HL-60 (cell line): ENCODE measurements at regions not wholly inside any gene's neighbourhood (a gene's known extent, or its start where the extent isn't known, plus 50 kb on each side); places are given as distances from the start of the nearest gene placed in this dataset.
"Not testable (repeated sequence)": the region's sequence is repeated elsewhere in the genome, so short reads cannot be mapped to it uniquely, and the experiment has no call there.

Experiments used
- DNase-seq, 2 experiments: peaks; one replicate each; pipeline ENCODE4 v3.0.0-alpha.2; 2010 to 2020; ENCODE audit warnings: low read depth in 1 of 2, low spot score in 1 of 2
- H3K27ac ChIP-seq: fragments of 250-450 bp; sonication (Bioruptor Pico); replicated peaks from 2 replicates; pipeline ENCODE4 v1.5.1; 2020; ENCODE audit warnings: mild to moderate bottlenecking, moderate library complexity
- H3K27me3 ChIP-seq: fragments of 250-450 bp; sonication (Bioruptor Pico); 2 replicates; pipeline ENCODE4 v1.5.1; 2021; ENCODE audit warnings: mild to moderate bottlenecking, moderate library complexity; ENCODE audit not compliant: insufficient read depth, poor library complexity, severe bottlenecking
- H3K4me3 ChIP-seq: replicated peaks from 2 replicates; pipeline ENCODE4 v1.5.1; 2011; ENCODE audit warnings: mild to moderate bottlenecking, control low read depth, low read length; ENCODE audit not compliant: insufficient read depth
- GABPA ChIP-seq: IDR thresholded peaks from 2 replicates; pipeline ENCODE4 v1.6.1; 2012; ENCODE audit warnings: low read depth
- POLR2AphosphoS5 ChIP-seq: IDR thresholded peaks from 2 replicates; pipeline ENCODE4 v1.6.1; 2012; ENCODE audit warnings: low read depth
- SPI1 ChIP-seq: IDR thresholded peaks from 2 replicates; pipeline ENCODE4 v1.6.1; 2012; ENCODE audit warnings: low read depth, mild to moderate bottlenecking, borderline replicate concordance
- TF ChIP-seq, protein P1 (sequence below): IDR thresholded peaks from 2 replicates; pipeline ENCODE4 v1.6.1; 2012; ENCODE audit warnings: low read depth; ENCODE audit not compliant: insufficient replicate concordance
- TF ChIP-seq, protein P2 (sequence below): IDR thresholded peaks from one replicate; pipeline ENCODE4 v1.5.1; 2011; ENCODE audit warnings: low read length, control low read depth, inconsistent platforms; ENCODE audit not compliant: insufficient read depth

- no peak for DNase-seq
- Histone ChIP-seq H3K27me3 (no peaks in the 10 kb centered on the region), H3K27ac (no peak overlapping the region), H3K4me3 (no peak overlapping the region)
- TF ChIP-seq GABPA (no peak), POLR2AphosphoS5 (no peak), SPI1 (peak; percentile 38; the same call in 1 of the 2 replicates)
Observed at GRCh38 chr3:72080095-72080494, 295.1 kb upstream of the PROK2 start.

DNA sequence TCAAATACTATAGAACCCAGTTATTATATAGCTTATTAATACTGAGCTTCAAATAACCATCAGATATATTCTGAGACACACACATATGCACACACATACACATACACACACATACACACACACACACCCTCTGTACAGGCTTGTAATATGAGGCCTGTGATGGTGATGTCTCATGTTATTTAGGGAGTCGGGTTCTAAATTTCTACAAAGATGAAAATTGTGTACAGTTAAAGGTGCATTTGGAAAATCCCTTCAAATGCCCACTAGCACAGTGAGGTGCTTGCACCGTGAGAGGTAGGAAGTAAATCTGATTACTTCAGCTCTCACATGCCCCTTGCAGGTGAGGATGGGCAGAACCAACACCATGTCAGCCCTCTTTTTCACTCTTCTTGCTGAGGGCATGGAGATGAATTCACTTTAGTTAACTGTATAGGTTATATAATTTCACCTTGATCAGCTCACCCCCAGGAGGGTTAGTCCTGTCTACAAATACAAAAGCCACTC is 294.5 kb upstream of the PROK2 start:
- no peak overlapping the region for H3K4me3 ChIP-seq
- no peak for TF ChIP-seq POLR2AphosphoS5
- TF ChIP-seq SPI1 = no peak
- TF ChIP-seq, protein P1, sequence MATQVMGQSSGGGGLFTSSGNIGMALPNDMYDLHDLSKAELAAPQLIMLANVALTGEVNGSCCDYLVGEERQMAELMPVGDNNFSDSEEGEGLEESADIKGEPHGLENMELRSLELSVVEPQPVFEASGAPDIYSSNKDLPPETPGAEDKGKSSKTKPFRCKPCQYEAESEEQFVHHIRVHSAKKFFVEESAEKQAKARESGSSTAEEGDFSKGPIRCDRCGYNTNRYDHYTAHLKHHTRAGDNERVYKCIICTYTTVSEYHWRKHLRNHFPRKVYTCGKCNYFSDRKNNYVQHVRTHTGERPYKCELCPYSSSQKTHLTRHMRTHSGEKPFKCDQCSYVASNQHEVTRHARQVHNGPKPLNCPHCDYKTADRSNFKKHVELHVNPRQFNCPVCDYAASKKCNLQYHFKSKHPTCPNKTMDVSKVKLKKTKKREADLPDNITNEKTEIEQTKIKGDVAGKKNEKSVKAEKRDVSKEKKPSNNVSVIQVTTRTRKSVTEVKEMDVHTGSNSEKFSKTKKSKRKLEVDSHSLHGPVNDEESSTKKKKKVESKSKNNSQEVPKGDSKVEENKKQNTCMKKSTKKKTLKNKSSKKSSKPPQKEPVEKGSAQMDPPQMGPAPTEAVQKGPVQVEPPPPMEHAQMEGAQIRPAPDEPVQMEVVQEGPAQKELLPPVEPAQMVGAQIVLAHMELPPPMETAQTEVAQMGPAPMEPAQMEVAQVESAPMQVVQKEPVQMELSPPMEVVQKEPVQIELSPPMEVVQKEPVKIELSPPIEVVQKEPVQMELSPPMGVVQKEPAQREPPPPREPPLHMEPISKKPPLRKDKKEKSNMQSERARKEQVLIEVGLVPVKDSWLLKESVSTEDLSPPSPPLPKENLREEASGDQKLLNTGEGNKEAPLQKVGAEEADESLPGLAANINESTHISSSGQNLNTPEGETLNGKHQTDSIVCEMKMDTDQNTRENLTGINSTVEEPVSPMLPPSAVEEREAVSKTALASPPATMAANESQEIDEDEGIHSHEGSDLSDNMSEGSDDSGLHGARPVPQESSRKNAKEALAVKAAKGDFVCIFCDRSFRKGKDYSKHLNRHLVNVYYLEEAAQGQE = no peak
- TF ChIP-seq, protein P2, sequence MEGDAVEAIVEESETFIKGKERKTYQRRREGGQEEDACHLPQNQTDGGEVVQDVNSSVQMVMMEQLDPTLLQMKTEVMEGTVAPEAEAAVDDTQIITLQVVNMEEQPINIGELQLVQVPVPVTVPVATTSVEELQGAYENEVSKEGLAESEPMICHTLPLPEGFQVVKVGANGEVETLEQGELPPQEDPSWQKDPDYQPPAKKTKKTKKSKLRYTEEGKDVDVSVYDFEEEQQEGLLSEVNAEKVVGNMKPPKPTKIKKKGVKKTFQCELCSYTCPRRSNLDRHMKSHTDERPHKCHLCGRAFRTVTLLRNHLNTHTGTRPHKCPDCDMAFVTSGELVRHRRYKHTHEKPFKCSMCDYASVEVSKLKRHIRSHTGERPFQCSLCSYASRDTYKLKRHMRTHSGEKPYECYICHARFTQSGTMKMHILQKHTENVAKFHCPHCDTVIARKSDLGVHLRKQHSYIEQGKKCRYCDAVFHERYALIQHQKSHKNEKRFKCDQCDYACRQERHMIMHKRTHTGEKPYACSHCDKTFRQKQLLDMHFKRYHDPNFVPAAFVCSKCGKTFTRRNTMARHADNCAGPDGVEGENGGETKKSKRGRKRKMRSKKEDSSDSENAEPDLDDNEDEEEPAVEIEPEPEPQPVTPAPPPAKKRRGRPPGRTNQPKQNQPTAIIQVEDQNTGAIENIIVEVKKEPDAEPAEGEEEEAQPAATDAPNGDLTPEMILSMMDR = no peak
- no peak for TF ChIP-seq GABPA

GRCh38 chr3:72078676-72079368 is 293.9 kb upstream of the PROK2 start:
- no peak for DNase-seq
- no peak overlapping the region for H3K27ac ChIP-seq
- no peak for TF ChIP-seq POLR2AphosphoS5
- no peak for TF ChIP-seq GABPA
- TF ChIP-seq, protein P2 = no peak
- TF ChIP-seq, protein P1 = no peak
- TF ChIP-seq SPI1 = no peak
- no peaks in the 10 kb centered on the region for H3K27me3 ChIP-seq
- H3K4me3 ChIP-seq = no peak overlapping the region

More for the DNA sequence above, 294.5 kb upstream of the PROK2 start:
- no peak for DNase-seq
- Histone ChIP-seq H3K27ac (no peak overlapping the region), H3K27me3 (no peaks in the 10 kb centered on the region)

DNA sequence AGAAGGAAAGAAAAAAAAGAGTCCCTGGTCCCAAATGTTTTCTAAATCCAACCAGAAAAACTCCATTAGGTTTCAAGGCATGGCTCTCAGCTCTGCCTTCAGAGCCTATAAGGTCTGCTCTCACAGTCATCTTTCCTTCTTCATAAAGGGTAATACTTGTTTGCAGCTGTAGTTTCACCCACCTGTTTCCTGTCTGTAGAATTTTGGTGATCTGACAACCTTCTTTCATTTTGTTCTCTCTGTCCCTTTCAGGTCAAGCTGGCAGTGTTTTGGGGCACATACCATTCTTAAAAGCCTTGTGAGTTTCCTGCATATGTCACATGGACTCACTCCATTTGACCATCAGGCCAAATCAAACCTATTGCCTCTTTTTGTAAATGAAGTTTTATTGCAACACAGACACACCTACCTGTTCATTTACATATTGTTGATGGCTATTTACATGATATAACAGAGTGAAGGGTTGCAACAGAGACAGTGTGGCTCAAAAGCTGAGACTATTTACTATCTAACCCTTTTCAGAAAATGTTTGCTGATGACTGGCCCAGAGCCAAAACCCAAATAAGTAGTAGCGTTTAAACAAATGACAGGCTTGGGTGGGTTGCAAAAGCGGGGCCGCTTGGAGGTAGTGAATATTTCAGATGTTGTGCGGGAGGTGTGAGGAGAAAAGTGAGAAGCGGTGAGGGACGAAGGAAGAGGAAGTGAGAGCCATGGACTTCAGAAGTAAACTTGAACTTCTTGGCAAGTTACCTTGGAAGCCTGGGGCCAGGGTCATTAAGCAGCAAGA is 292.7 kb upstream of the PROK2 start:
- Histone ChIP-seq H3K4me3 (no peak overlapping the region), H3K27ac (no peak overlapping the region)

GRCh38 chr3:72075848-72076247 is 290.9 kb upstream of the PROK2 start:
- not testable (repeated sequence) for H3K4me3 ChIP-seq, DNase-seq, H3K27me3 ChIP-seq, H3K27ac ChIP-seq

More for the DNA sequence above, 292.7 kb upstream of the PROK2 start:
- no peaks in the 10 kb centered on the region for H3K27me3 ChIP-seq
- DNase-seq = peak in 1 of 2 experiments; percentile 21
- TF ChIP-seq, protein P2 = no peak
- peak; percentile 75 for TF ChIP-seq SPI1
